IMR-90 (cell line): ENCODE measurements at regions not wholly inside any gene's neighbourhood (a gene's known extent, or its start where the extent isn't known, plus 50 kb on each side); places are given as distances from the start of the nearest gene placed in this dataset.

Source experiments
- ATAC-seq: fragments of 200-7000 bp; cut with Tn5 transposase; 2 replicates; pipeline ENCODE4 v1.9.1; 2020; ENCODE audit warnings: low read depth, mild to moderate bottlenecking, moderate library complexity
- BruUV-seq: library from RNA; stranded (reverse); fragments of 400-500 nt; replicated peaks from 2 replicates; lab custom pipeline; 2021; lab: Mats Ljungman, UMichigan
- CTCF ChIA-PET: fragments of 300-600 bp; formaldehyde crosslinking; extraction: SDS; loops from one replicate; lab custom pipeline; 2021; ENCODE audit warnings: antibody characterized with exemption; lab: Yijun Ruan, JAX
- POLR2A ChIA-PET: fragments of 300-600 bp; sonication (Branson Sonifier 250); formaldehyde crosslinking; loops from one replicate; lab custom pipeline; 2022; ENCODE audit warnings: antibody characterized with exemption; ENCODE audit not compliant: unreplicated experiment; lab: Charles Lee
- DNase-seq: peaks from one replicate; pipeline ENCODE4 v3.0.0; 2013
- H2AFZ ChIP-seq: replicated peaks from 2 replicates; pipeline ENCODE3; 2013; ENCODE audit warnings: low read length, mild to moderate bottlenecking; ENCODE audit not compliant: poor library complexity
- H2AK5ac ChIP-seq: 2 replicates; pipeline ENCODE4 v1.6.1; 2013; ENCODE audit warnings: low read depth, low read length, inconsistent platforms
- H2AK9ac ChIP-seq: replicated peaks from 2 replicates; pipeline ENCODE3; 2013; ENCODE audit warnings: mild to moderate bottlenecking, low read depth, low read length, moderate library complexity; ENCODE audit not compliant: poor library complexity
- H2BK120ac ChIP-seq: 2 replicates; pipeline ENCODE4 v1.6.1; 2013; ENCODE audit warnings: low read depth, low read length, inconsistent platforms
- H2BK15ac ChIP-seq: 3 replicates; pipeline ENCODE4 v1.6.1; 2013; ENCODE audit warnings: low read depth, low read length, inconsistent platforms
- H2BK20ac ChIP-seq: 2 replicates; pipeline ENCODE4 v1.6.1; 2013; ENCODE audit warnings: low read depth, mild to moderate bottlenecking, inconsistent platforms, low read length, moderate library complexity
- H2BK5ac ChIP-seq: 2 replicates; pipeline ENCODE4 v1.6.1; 2013; ENCODE audit warnings: mild to moderate bottlenecking, low read depth, low read length, inconsistent platforms; ENCODE audit not compliant: poor library complexity, severe bottlenecking
- H3K14ac ChIP-seq: replicated peaks from 2 replicates; pipeline ENCODE4 v1.6.1; 2013; ENCODE audit warnings: low read depth, low read length, inconsistent platforms
- H3K18ac ChIP-seq: 2 replicates; pipeline ENCODE4 v1.6.1; 2013; ENCODE audit warnings: low read depth, low read length, control low read depth
- H3K23ac ChIP-seq: 2 replicates; pipeline ENCODE4 v1.6.1; 2013; ENCODE audit warnings: low read depth, low read length, inconsistent platforms
- H3K27ac ChIP-seq: 2 replicates; pipeline ENCODE4 v1.5.1; 2013; ENCODE audit warnings: mild to moderate bottlenecking, control low read depth, low read length; ENCODE audit not compliant: insufficient read depth
- H3K27me3 ChIP-seq: 2 replicates; pipeline ENCODE4 v1.6.1; 2013; ENCODE audit warnings: low read length; ENCODE audit not compliant: control insufficient read depth, insufficient read depth
- H3K36me3 ChIP-seq: 2 replicates; pipeline ENCODE4 v1.6.1; 2013; ENCODE audit warnings: low read length, mixed read lengths; ENCODE audit not compliant: control insufficient read depth, insufficient read depth
- H3K4ac ChIP-seq: 2 replicates; pipeline ENCODE4 v1.6.1; 2013; ENCODE audit warnings: low read depth, low read length, inconsistent platforms
- H3K4me1 ChIP-seq: 2 replicates; pipeline ENCODE4 v1.6.1; 2013; ENCODE audit warnings: low read length, mixed read lengths; ENCODE audit not compliant: control insufficient read depth, insufficient read depth
- H3K4me2 ChIP-seq: 2 replicates; pipeline ENCODE4 v1.6.1; 2013; ENCODE audit warnings: low read depth, mild to moderate bottlenecking, control low read depth, low read length, moderate library complexity
- H3K4me3 ChIP-seq: 2 replicates; pipeline ENCODE4 v1.5.1; 2013; ENCODE audit warnings: low read depth, mild to moderate bottlenecking, control low read depth, low read length, moderate library complexity; ENCODE audit not compliant: insufficient read depth
- H3K56ac ChIP-seq: 2 replicates; pipeline ENCODE4 v1.6.1; 2013; ENCODE audit warnings: low read length, inconsistent platforms; ENCODE audit not compliant: insufficient read depth; ENCODE audit errors: extremely low read depth
- H3K79me1 ChIP-seq, 2 experiments: 2 replicates each; pipeline ENCODE4 v1.6.1; 2013; ENCODE audit warnings: low read length in 2 of 2, inconsistent platforms in 1 of 2, low read depth in 1 of 2
- H3K9ac ChIP-seq: 2 replicates; pipeline ENCODE4 v1.6.1; 2013; ENCODE audit warnings: low read depth, low read length, control low read depth
- H3K9me1 ChIP-seq: 2 replicates; pipeline ENCODE4 v1.6.1; 2013; ENCODE audit warnings: low read length, inconsistent platforms; ENCODE audit not compliant: insufficient read depth
- H3K9me3 ChIP-seq: 2 replicates; pipeline ENCODE4 v1.6.1; 2013; ENCODE audit warnings: low read length; ENCODE audit not compliant: control insufficient read depth, insufficient read depth
- H4K20me1 ChIP-seq: 2 replicates; pipeline ENCODE4 v1.6.1; 2013; ENCODE audit warnings: low read length, inconsistent platforms; ENCODE audit not compliant: insufficient read depth
- H4K5ac ChIP-seq: 2 replicates; pipeline ENCODE4 v1.6.1; 2013; ENCODE audit warnings: mild to moderate bottlenecking, low read depth, low read length, control low read depth
- H4K8ac ChIP-seq, 2 experiments: 2 replicates each; pipeline ENCODE4 v1.6.1; 2013; ENCODE audit warnings: low read depth in 2 of 2, low read length in 2 of 2, control low read depth in 1 of 2, inconsistent platforms in 1 of 2
- H4K91ac ChIP-seq: 2 replicates; pipeline ENCODE4 v1.6.1; 2013; ENCODE audit warnings: low read depth, low read length, inconsistent platforms; ENCODE audit not compliant: insufficient read depth
- SMC3 ChIP-seq: fragments of 150-350 bp; IDR thresholded peaks from 2 replicates; pipeline ENCODE4 v1.6.1; 2016; ENCODE audit warnings: low read depth, mild to moderate bottlenecking, antibody characterized with exemption, low read length, moderate library complexity
- WGBS, 2 experiments: methylation state at CpG; one replicate each; pipeline versions ENCODE4 v1.1.5 to v1.1.7; 2013; ENCODE audit warnings: missing lambda C conversion rate in 2 of 2; ENCODE audit not compliant: insufficient read length in 1 of 2; ENCODE audit errors: extremely low coverage in 2 of 2; 5-methylcytosine and 5-hydroxymethylcytosine counted together
- dilution Hi-C: fragments of 300-500 bp; cut with HindIII; formaldehyde crosslinking; loops from one replicate; pipeline ENCODE4 v1.14.3; 2018; ENCODE audit warnings: low sequenced_read_pairs; ENCODE audit not compliant: unreplicated experiment
- in situ Hi-C: fragments of 300-500 bp; cut with MboI; formaldehyde crosslinking; loops from 3 replicates; pipeline ENCODE4 v1.14.3; 2019; ENCODE audit warnings: low sequenced_read_pairs, inconsistent platforms, mixed read lengths
- intact Hi-C: fragments of 100-400 bp; cut with micrococcal nuclease; formaldehyde crosslinking; loops from 2 replicates; pipeline ENCODE4 v1.10.0; 2022

DNA sequence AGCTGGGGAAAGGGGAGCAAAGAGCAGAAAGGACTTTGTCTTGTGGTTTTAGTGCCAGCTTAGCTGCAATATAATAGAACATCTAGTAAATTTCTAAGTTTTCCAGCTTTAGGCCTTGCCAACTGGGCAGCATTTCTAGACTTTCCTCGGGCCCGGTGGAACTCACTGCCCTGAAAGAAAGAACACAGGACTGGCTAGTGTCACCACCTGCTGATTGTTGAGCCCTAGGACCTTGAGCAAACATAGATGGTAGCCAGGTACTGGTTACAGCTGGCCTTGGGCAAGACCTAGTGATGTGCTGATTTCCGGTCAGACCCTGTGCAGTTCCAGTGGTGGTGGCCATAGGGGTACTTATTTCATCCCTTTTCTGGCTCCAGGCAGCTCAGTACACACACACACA lies 753.2 kb upstream of the B3GALT2 start:
- no peak for TF ChIP-seq SMC3
- Histone ChIP-seq H3K4me1 (no peaks in the 10 kb centered on the region), H3K36me3 (no peaks in the 10 kb centered on the region), H3K9me1 (no peaks in the 10 kb centered on the region), H3K18ac (no peak overlapping the region), H3K23ac (no peak overlapping the region), H2BK15ac (no peak overlapping the region), H2BK5ac (no peak overlapping the region), H3K4me3 (no peak overlapping the region), H4K20me1 (no peaks in the 10 kb centered on the region), H2AK9ac (no peak overlapping the region), H3K27ac (no peak overlapping the region), H2AK5ac (no peak overlapping the region), H3K79me1 (no peaks in the 10 kb centered on the region), H3K56ac (no peak overlapping the region), H2BK120ac (no peak overlapping the region), H2BK20ac (no peak overlapping the region), H3K27me3 (no peaks in the 10 kb centered on the region), H3K4me2 (no peak overlapping the region), H3K9ac (no peak overlapping the region), H2AFZ (no peak overlapping the region), H4K8ac (no peak overlapping the region), H4K5ac (no peak overlapping the region), H3K9me3 (no peaks in the 10 kb centered on the region), H3K4ac (no peak overlapping the region), H3K14ac (no peak overlapping the region), H4K91ac (no peak overlapping the region)
- dilution Hi-C loops: no loop called here
- in situ Hi-C loops: no loop called here
- ATAC-seq (no peak), DNase-seq (no peak)
- intact Hi-C loops: no loop called here
- BruUV-seq: no TSS peak
- CTCF ChIA-PET: no interaction called here
- POLR2A ChIA-PET: no interaction called here
- no CpG with 5 or more reads among the region's 3 CpGs for WGBS, 2 experiments
